Bronchial epithelial cell (primary cell): ENCODE measurements at regions not wholly inside any gene's neighbourhood (a gene's known extent, or its start where the extent isn't known, plus 50 kb on each side); places are given as distances from the start of the nearest gene placed in this dataset.
A peak's percentile ranks its signal among the peaks of the same experiment; 100 is the strongest.

Experiments used
- DNase-seq: peaks from one replicate; pipeline ENCODE4 v3.0.0-alpha.2; 2010; ENCODE audit warnings: low read depth
- FAIRE-seq: peaks from 2 replicates; lab custom pipeline; 2011; peaks lifted over from hg19 to GRCh38; lab: Jason Lieb, UNC
- H3K27me3 ChIP-seq: 2 replicates; pipeline ENCODE4 v1.5.1; 2011; ENCODE audit warnings: low read length; ENCODE audit not compliant: control insufficient read depth, insufficient read depth
- H3K36me3 ChIP-seq: 2 replicates; pipeline ENCODE4 v1.5.1; 2011; ENCODE audit warnings: low read length; ENCODE audit not compliant: control insufficient read depth, insufficient read depth
- H3K4me3 ChIP-seq: 2 replicates; pipeline ENCODE4 v1.5.1; 2011; ENCODE audit warnings: mild to moderate bottlenecking, low read depth, low read length, control low read depth
- TF ChIP-seq, protein P1 (sequence below): IDR thresholded peaks from 2 replicates; pipeline ENCODE4 v1.5.1; 2011; ENCODE audit warnings: mild to moderate bottlenecking, moderate library complexity, low read length, control low read depth, inconsistent platforms; ENCODE audit not compliant: insufficient read depth, severe bottlenecking

DNA sequence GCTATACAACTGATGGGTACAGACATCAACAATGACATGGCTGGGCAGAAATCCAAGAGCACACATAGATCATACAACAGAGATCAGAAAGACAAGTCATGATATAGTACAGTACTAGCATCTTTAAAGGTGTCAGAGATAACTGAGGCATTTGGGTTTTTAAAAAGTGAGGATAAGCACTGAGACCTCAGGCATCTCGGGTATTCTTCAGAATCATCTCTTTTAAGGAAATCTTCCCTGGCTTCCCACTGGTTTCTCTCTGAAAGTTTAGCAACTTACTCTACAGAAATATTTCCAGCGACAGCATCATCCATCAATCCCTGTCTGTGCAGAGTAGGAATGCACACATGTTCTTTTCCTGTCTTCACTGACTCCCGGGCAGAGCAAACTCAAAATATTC lies 93.2 kb upstream of the PARP11 start:
- Histone ChIP-seq H3K4me3 (no peak overlapping the region), H3K36me3 (no peaks in the 10 kb centered on the region), H3K27me3 (no peaks in the 10 kb centered on the region)
- TF ChIP-seq, protein P1, sequence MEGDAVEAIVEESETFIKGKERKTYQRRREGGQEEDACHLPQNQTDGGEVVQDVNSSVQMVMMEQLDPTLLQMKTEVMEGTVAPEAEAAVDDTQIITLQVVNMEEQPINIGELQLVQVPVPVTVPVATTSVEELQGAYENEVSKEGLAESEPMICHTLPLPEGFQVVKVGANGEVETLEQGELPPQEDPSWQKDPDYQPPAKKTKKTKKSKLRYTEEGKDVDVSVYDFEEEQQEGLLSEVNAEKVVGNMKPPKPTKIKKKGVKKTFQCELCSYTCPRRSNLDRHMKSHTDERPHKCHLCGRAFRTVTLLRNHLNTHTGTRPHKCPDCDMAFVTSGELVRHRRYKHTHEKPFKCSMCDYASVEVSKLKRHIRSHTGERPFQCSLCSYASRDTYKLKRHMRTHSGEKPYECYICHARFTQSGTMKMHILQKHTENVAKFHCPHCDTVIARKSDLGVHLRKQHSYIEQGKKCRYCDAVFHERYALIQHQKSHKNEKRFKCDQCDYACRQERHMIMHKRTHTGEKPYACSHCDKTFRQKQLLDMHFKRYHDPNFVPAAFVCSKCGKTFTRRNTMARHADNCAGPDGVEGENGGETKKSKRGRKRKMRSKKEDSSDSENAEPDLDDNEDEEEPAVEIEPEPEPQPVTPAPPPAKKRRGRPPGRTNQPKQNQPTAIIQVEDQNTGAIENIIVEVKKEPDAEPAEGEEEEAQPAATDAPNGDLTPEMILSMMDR, result no peak
- FAIRE-seq, result no peak
- no peak for DNase-seq

- Histone ChIP-seq H3K4me3 (no peak overlapping the region), H3K36me3 (no peaks in the 10 kb centered on the region), H3K27me3 (no peaks in the 10 kb centered on the region)
- TF ChIP-seq, protein P1, result no peak
- DNase-seq (no peak), FAIRE-seq (no peak)
Observed at GRCh38 chr12:3965046-3965445, 91.8 kb upstream of the PARP11 start.

DNA sequence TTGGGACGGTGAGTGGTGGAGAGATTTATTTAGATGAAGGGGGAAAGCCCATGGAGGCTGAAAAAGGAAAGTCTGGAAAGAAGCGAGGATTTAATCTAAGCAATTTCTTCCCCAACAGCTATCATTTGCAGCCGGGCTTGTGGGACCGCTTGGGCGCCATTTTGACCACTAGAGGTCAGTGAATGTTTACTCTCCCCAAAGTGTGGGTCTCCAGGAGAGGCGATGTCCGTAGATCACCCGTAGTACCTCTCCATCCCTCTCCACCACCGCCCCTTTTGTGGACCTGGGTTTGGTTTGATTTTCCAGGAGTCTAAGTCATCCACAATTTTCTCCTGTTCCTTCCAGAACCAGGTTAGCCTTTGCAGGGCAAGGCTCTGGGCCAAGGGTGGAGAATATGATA lies 91.2 kb upstream of the PARP11 start:
- no peak overlapping the region for H3K4me3 ChIP-seq
- FAIRE-seq, result no peak
- H3K36me3 ChIP-seq, result no peaks in the 10 kb centered on the region
- no peak for DNase-seq
- no peaks in the 10 kb centered on the region for H3K27me3 ChIP-seq
- TF ChIP-seq, protein P1, result no peak

- TF ChIP-seq, protein P1, result peak; percentile 33
- H3K4me3 ChIP-seq, result no peak overlapping the region
- H3K27me3 ChIP-seq, result no peaks in the 10 kb centered on the region
- no peaks in the 10 kb centered on the region for H3K36me3 ChIP-seq
- FAIRE-seq (no peak), DNase-seq (peak; percentile 32)
Observed at GRCh38 chr12:3962631-3963483, 89.7 kb upstream of the PARP11 start.

GRCh38 chr12:3961591-3961990 lies 88.4 kb upstream of the PARP11 start:
- H3K36me3 ChIP-seq, result no peaks in the 10 kb centered on the region
- TF ChIP-seq, protein P1, result no peak
- H3K27me3 ChIP-seq, result no peaks in the 10 kb centered on the region
- H3K4me3 ChIP-seq, result no peak overlapping the region
- FAIRE-seq (no peak), DNase-seq (peak; percentile 40)
